GM20000 (cell line): ENCODE measurements at regions not wholly inside any gene's neighbourhood (a gene's known extent, or its start where the extent isn't known, plus 50 kb on each side); places are given as distances from the start of the nearest gene placed in this dataset.

ENCODE experiments used
- DNase-seq: peaks from one replicate; pipeline ENCODE4 v3.0.0; 2012; ENCODE audit warnings: low spot score
- CTCF ChIP-seq: IDR thresholded peaks from 2 replicates; pipeline ENCODE4 v1.5.1; 2012; ENCODE audit warnings: mild to moderate bottlenecking, control low read depth; ENCODE audit errors: extremely low read depth, missing control alignments

- no peak for DNase-seq
- TF ChIP-seq CTCF, result no peak
Measured at GRCh38 chr11:80669620-80670019, 1228.8 kb upstream of the TENM4 start.

GRCh38 chr11:80668039-80668438 lies 1227.2 kb upstream of the TENM4 start:
- TF ChIP-seq CTCF, result no peak

GRCh38 chr11:80655834-80656233 lies 1215.0 kb upstream of the TENM4 start:
- DNase-seq, result no peak
- TF ChIP-seq CTCF, result no peak

More at GRCh38 chr11:80668039-80668438, 1227.2 kb upstream of the TENM4 start:
- no peak for DNase-seq

- no peak for TF ChIP-seq CTCF
- DNase-seq, result no peak
Measured at GRCh38 chr11:80650966-80651365, 1210.1 kb upstream of the TENM4 start.

GRCh38 chr11:80649186-80649585 lies 1208.4 kb upstream of the TENM4 start:
- TF ChIP-seq CTCF, result no peak
- no peak for DNase-seq

GRCh38 chr11:80638296-80638695 lies 1197.5 kb upstream of the TENM4 start:
- no peak for DNase-seq
- TF ChIP-seq CTCF, result no peak

GRCh38 chr11:80637571-80637970 lies 1196.7 kb upstream of the TENM4 start:
- TF ChIP-seq CTCF, result no peak
- DNase-seq, result no peak

GRCh38 chr11:80636999-80637398 lies 1196.2 kb upstream of the TENM4 start:
- DNase-seq, result no peak
- TF ChIP-seq CTCF, result no peak
